Jurkat, Clone E6-1 (cell line): ENCODE measurements at regions not wholly inside any gene's neighbourhood (a gene's known extent, or its start where the extent isn't known, plus 50 kb on each side); places are given as distances from the start of the nearest gene placed in this dataset.
"Not testable (repeated sequence)": the region's sequence is repeated elsewhere in the genome, so short reads cannot be mapped to it uniquely, and the experiment has no call there.

Experiments
- DNase-seq: peaks from one replicate; pipeline ENCODE4 v3.0.0-alpha.2; 2011; ENCODE audit warnings: low read depth, low spot score
- H3K4me3 ChIP-seq: 2 replicates; pipeline ENCODE4 v1.5.1; 2011; ENCODE audit warnings: mild to moderate bottlenecking, low read length, control low read depth, moderate library complexity

DNA sequence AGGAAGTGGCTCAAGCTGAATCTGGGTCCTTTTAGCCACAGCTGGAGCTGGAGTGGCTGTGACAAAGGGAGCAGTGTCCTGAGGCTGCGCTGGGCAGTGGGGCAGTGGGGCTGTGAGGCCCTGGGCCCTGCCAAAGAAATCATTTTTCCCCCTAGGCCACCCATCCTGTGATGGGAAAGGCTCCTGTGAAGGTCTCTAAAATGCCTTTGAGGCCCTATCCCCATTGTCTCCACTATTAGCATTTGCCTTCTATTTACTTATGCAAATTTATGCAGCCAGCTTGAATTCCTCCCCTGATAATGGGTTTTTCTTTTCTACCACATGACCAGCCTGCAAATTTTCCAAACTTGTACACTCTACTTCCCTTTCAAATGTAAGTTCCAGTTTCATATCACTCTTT lies 539.2 kb downstream of the MEI4 start:
- H3K4me3 ChIP-seq, result no peak overlapping the region
- no peak for DNase-seq

DNA sequence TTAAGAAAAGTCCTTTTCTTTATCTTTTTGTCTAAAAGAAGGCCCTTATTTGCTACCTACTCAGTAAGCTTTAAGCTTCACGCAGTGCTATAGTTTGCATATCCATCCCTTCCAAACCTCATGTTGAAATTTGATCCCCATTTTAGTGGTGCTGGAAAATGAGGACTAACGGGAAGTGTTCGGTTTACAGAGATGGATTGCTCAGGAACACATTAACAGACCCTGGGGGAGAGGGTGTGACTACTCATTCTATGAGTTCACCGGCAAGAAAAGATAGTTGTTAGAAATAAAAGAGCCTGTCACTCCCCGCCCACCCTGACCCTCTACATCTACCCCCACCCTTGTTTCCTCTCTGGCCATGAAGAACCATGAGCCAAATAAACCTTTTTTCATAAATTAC lies 546.2 kb downstream of the MEI4 start:
- no peak overlapping the region for H3K4me3 ChIP-seq
- no peak for DNase-seq

DNA sequence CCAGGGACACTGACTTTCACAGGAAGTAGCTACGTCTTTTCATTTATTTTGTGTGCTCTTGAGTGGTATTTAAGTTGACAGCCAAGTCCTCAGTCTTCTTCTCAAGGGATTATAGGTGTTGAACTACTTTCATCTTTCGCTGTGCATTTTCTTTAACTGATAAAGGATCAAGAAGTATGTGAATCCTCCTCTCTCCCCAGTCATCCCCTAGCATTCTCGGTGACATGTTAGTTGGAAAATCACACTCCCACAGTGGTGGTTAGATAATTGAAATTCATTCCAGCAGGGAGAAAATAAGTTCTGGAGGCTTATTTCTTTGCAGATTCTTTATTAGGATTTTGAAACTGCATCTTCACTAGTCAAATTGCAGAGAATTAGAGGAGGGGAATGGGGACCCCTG lies 569.4 kb downstream of the MEI4 start:
- no peak for DNase-seq
- H3K4me3 ChIP-seq, result no peak overlapping the region

DNA sequence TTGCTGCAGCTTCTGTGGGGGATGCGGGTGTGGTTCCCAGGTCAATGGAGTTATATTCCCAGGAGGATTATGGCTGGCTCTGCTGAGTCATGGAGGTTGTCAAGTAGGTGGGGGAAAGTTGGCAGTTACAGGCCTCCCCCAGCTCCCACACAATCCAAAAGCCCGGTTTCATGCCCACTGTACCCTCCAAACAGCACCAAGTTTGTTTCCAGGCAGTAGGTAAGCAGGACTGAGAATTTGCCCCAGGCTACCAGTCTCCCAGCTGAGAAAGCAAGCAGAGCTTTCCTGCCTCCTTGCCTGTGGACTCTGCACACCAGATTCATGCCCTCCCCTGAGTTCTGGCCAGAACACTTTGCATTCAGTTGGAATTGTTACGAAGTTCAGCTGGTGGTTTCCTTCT lies 578.2 kb downstream of the MEI4 start:
- H3K4me3 ChIP-seq, result no peak overlapping the region
- no peak for DNase-seq

DNA sequence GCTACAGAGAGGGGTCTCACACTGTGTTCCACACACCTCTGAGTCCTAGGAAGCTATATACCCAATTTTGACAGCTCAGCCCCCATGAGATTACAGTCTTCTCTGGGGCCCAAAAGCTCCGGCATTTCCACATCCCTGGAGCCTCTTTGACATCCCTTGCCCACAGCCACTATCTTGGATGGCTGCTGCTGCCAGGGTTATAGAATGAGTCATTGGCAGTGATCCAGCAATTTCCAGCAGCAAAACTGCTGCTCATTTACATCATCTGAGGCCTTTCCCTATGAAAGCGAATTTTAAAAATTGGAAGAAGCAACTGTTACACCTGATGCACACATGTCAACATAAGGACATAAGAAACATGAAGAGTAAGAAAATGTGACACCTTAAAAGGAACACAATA lies 590.7 kb downstream of the MEI4 start:
- DNase-seq, result no peak
- H3K4me3 ChIP-seq, result no peak overlapping the region

DNA sequence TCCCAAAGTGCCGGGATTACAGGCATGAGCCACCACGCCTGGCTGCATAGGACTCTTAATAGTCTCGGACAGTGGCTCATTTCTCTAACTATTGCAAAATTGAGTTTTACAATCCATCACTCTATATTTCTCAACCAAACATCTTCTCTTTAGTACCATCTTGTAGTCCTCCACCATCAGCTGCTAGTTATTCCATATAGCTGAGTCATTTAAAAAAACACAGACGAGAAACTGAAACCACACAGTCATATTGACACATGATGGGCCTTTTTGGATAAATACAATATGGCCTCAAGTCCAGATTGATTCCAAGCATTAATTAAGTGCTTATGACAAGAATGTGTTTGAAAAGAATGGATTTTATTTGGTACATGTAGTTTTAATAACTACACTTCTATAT lies 599.1 kb downstream of the MEI4 start:
- no peak overlapping the region for H3K4me3 ChIP-seq
- no peak for DNase-seq

DNA sequence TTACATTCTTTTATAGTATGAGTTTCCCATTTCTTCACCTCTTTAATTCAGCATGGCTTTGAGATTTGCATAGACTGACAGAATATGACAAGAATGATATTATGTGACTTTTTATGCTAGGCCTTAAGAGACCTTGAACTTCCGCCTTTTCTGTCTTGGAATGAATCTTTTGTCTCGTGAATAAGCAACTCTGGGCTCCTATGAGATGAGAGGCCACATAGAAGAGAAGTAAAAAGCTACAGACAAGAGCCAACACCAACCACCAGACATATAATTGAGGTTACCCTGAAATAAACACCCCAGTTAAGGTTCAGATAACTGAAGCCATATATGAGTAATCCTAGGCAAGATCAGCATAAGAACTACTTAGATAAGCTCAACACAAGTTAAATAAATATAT lies 600.8 kb downstream of the MEI4 start:
- no peak for DNase-seq
- no peak overlapping the region for H3K4me3 ChIP-seq

DNA sequence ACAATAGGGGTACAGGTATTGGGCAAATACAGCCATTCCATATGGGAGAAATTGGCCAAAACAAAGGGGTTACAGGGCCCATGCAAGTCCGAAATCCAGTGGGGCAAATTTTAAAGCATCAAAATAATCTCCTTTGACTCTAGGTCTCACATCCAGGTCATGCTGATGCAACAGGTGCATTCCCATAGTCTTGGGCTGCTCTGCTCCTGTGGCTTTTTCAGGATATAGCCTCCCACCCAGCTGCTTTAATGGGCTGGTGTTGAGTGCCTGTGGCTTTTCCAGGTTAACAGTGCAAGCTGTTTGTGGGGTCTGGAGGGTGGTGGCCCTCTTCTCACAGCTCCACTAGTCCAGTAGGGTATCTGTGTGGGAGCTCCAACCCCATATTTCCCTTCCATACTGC lies 607.1 kb downstream of the MEI4 start:
- DNase-seq, result no peak
- no peak overlapping the region for H3K4me3 ChIP-seq

DNA sequence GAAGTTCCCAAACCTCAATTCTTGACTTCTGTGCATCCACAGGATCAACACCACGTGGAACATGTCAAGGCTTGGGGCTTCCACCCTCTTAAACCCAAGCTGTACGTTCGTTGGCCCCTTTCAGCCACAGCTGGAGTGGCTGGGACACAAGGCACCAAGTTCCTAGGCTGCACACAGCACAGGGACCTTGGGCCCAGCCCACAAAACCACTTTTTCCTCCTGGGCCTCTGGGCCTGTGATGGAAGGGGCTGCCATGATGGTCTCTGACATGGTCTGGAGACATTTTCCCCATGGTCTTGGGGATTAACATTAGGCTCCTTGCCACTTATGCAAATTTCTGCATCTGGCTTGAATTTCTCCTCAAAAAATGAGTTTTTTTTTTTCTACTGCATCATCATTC lies 606.9 kb upstream of the IRAK1BP1 start:
- DNase-seq, H3K4me3 ChIP-seq: not testable (repeated sequence)

DNA sequence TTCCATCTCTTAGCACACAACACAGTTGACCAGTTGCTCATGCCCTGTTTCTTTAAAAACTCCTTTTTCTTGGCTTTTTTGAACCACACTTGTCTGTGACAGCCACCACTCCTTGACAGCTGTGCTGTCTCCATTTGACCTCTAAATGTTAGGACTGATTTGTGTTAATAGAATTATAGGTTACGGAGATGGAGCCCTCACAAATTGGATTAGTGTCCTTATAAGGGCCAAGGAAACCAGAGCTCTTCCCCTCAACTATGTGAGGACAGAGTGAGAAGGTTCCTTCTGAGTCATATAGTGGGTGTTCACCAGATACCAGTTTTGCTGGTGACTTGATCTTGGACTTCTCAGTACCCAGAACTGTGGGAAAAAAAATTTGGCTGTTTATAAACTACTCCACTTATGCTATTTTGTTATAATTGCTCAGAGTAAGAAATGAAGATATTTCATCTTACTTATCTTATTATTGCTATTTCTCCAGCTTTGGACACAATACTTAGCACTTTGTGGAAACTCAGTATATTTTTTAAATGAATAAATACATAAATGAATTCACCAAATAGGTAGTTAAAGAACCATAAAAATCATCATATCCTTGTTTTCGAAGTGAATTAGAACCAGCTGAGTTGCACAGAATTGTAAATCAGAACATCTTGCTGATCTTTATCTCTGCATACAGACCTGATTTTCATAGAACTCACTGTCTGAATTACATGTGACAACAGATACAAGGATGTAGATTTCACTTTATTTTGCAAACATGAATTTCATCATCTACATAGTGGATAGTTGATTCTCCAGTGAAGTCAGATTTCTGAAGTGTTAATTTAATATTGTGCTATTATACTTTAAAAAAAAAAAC lies 598.5 kb upstream of the IRAK1BP1 start:
- H3K4me3 ChIP-seq, result no peak overlapping the region
- DNase-seq, result no peak

DNA sequence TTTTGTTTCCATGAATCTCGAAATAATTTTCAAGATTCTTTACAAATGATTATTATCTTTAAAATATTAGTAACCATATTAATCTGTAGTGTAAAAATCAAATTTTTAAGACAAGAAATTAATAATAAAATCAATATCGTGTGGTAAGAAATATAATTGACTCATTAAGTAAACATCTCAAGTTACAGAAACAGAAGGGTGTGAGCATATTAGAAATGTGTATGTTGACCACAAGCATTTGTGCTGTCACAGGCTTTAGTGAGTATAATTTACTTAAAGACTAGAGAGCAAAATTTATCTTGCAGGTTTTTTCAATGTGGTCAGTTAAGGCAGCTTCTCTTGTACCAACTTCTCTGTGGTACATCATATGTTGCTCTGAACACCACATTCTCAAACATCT lies 566.5 kb upstream of the IRAK1BP1 start:
- no peak overlapping the region for H3K4me3 ChIP-seq
- no peak for DNase-seq

DNA sequence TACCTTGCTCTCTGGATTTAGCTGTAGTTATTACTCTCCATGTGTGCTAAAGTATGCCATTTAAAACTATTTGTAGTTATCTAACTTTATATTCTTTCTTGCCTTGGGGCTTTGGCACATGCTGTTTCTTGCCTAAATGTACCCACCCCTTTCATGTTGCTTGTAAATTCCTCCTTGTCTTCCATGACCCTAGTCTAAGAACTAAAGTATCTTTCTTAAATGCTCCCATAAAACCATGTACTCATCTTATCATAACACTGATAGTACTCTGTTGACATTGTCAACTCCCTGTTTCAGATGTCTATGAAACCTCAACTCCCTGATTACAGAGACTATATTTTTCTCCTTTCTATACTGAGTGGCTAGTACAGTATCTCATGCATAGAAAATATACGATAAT lies 564.9 kb upstream of the IRAK1BP1 start:
- no peak for DNase-seq
- no peak overlapping the region for H3K4me3 ChIP-seq

DNA sequence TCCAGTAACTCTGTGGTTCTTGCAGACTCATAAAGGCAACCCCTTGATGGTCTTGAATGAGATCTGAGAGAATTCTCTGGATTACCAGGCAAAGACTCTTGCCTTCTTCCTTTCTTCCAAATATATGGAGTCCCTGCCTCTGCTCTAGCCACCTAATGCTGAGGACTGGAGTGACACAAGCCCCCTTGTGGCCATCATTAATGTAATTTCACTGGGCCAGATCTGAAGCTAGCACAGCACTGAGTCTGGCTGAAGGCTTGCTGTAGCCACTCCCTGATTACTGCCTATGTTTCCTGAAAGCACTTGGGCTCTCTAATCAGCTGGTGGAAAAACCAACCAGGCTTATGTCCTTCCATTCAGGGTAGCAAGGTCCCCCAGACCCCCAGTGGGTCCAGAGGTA lies 559.3 kb upstream of the IRAK1BP1 start:
- H3K4me3 ChIP-seq, result no peak overlapping the region
- no peak for DNase-seq

DNA sequence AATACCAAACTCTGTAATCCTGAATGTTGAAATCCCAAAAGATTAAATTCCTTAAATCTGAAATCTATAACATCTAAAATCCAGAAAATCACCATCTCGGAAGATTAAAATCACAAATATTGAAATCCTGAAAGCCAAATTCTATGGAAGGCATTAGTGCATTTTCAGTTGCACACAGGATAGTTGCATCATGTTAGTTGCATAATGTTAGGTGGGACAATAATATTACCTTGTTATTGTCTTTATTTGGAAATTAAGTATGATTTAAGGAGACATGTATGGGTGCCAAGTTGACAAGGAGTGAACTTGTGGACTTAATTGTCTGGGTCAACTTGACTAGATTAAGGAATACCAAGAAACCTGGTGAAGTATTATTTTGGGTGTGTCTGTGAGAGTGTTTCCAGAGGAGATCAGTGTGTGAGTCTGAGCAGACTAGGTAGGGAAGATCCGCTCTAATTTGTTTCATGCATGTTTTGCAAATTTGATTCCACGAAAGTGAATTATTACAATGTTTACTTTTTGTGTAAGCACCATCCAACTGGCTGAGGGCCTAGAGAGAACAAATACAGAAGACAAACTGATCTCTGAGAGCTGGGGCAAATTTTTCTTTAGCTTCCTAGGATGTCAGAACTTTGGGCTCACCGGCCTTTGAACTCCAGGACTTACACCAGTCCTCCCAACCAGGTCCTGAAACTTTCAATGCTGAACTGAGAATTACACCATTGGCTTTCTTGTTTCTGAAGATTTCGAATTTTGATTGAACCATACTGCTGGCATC lies 545.1 kb upstream of the IRAK1BP1 start:
- DNase-seq, result no peak
- no peak overlapping the region for H3K4me3 ChIP-seq

DNA sequence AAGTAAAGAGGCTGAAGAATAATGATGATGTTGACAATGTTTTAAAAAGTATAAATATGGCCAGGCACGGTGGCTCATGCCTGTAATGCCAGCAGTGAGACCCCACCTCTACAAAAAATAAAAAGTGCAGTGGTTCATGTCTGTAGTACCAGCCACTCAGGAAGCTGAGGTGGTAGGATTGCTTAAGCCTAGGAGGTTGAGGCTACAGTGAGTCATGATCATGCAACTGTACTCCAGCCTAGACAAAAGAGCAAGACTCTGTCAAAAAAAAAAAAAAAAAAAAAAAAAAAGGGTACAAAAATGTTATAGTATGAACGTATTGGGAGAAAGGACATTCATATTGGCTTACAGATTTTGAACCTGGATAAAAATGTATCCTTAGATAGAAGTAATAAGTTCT lies 543.1 kb upstream of the IRAK1BP1 start:
- no peak overlapping the region for H3K4me3 ChIP-seq
- DNase-seq, result no peak

DNA sequence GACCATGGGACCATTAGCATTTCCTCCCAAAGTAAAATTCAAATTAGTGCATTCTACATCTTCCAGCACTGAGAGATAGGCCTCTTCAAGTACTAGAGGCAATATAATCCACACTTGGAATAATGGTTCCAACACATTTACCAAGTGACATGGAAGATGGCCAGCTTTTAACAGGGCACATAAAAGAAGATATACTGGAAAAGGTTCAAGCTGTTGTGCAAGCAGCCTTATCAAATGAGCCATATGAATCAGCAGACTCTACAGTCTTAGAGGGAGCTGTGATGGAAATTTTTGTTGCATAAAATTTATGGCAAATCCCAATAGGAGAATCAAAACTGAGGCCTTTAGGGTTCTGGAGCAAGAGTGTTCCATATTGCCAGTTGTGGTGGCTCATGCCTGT lies 526.6 kb upstream of the IRAK1BP1 start:
- H3K4me3 ChIP-seq, result no peak overlapping the region
- DNase-seq, result no peak

DNA sequence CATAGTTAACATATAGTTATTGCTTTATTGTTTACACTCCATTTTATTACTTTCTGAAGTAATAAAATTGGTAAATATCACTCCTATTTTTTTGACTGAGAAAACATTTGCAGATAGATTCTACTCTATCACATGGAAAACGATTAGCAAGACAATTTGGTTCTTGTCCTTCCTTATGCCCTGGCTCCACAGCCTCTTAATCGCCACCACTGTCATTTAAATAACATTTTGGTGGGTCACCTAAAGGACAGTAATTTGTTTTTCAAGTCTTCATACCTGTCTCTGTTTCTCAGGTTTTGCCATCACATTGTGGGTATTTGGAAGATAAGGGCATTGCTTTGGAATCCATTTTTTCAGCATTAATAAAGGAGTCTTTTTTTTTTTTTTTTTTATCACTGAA lies 521.5 kb upstream of the IRAK1BP1 start:
- H3K4me3 ChIP-seq, result no peak overlapping the region
- no peak for DNase-seq

DNA sequence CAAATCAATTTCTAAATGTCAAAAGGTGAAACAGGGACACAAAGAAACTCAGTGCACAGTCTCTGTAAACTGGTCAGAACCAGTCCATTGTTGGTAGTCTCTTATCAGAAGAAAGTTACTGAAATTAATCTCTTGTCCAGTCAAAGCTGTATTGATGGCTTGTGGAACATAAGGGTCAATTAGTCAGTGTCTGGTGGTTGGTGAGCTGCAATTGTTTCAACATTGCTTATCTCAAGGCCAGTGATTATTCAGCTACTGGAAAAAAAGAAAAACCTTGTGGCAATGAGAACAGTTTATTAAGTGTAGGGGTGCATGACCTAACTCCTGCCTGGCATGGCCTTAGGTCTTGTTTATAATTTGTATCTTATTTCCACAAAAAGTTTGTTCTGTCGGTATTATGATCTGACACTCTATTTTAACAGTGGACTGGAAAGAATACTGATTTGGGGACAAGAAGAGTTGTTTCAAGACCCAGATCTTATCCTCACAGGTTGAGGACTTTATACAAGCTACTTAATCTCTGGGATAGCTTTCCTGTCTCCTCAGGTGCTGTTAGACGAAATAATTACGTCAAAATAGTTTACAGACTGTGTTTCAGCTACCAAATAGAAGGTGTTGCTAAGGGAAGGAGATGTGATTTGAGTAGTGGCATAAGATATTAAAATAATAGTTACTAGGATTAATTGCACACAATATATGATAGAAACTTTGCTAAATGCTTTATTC lies 520.0 kb upstream of the IRAK1BP1 start:
- H3K4me3 ChIP-seq, result no peak overlapping the region
- DNase-seq, result no peak

DNA sequence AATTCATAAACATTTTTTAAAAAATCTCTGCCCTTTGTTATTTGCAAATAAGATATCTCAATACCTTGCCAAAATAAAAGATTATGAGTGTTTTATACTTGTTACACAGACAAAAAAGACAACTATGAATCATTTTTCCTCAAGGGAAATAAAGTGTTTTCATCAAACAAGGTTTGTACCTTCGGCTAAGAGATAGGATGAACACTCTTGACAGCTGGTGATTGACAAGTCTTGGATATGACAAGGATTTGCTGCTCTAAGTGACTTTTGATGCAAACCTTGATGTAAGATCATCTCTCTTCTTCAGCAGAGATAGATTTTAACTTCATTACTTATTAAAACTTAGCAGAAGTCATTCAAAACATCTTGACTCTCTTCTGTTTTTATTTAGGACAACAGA lies 514.3 kb upstream of the IRAK1BP1 start:
- H3K4me3 ChIP-seq, result no peak overlapping the region
- DNase-seq, result no peak

DNA sequence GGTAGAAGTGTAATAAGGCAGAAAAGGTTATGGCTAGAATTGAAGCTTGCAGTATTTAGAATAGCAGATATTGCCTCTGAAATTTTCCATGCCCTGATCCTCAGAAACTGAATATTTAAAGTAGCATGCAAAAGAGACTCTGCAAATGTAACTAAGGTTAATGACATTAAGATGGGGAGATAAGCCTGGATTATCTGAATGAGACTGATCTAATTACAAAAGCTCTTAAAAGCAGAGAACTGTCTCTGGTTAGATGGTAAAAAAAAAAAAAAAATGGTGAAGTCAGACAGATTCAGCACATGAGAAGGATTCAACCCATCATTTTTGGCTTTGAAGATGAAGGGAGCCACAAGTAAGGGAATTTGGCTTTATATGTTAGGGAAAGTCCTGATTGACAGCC lies 503.7 kb upstream of the IRAK1BP1 start:
- no peak for DNase-seq
- no peak overlapping the region for H3K4me3 ChIP-seq
